ENCODE measurements at regions not wholly inside any gene's neighbourhood (a gene's known extent, or its start where the extent isn't known, plus 50 kb on each side); places are given as distances from the start of the nearest gene placed in this dataset.

DNA sequence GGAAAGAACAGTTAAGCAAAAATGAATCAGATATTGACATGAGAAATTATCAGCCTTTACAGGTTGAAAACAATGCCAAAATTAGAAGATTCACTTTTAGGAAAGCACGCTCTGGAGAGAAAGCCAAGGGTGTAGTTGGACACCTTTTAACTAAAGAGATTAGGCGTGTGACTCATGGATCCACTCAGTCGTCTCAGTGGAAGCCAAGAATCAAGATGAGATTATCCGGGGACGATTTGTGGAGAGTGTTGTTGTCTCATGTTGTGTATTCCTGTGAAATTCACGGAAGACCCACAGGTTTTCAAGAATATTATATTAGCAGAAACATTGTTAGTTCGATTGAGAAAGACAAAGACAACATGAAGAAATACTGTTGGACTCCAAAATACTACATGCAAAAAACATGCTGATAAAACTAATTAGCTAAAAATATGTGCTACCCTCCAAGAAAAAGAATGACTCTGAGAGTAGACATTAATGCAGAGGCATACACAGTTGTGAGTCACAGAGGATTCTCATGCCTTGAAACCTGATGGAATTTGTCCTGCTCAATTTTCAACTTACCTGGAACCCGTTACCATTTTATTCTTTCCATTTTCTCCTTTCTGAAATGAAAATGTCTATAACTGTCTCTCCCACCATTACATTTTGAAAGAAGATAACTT is 192.1 kb upstream of the RND3 start:
- TF ChIP-seq, protein P1, sequence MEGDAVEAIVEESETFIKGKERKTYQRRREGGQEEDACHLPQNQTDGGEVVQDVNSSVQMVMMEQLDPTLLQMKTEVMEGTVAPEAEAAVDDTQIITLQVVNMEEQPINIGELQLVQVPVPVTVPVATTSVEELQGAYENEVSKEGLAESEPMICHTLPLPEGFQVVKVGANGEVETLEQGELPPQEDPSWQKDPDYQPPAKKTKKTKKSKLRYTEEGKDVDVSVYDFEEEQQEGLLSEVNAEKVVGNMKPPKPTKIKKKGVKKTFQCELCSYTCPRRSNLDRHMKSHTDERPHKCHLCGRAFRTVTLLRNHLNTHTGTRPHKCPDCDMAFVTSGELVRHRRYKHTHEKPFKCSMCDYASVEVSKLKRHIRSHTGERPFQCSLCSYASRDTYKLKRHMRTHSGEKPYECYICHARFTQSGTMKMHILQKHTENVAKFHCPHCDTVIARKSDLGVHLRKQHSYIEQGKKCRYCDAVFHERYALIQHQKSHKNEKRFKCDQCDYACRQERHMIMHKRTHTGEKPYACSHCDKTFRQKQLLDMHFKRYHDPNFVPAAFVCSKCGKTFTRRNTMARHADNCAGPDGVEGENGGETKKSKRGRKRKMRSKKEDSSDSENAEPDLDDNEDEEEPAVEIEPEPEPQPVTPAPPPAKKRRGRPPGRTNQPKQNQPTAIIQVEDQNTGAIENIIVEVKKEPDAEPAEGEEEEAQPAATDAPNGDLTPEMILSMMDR (IDR thresholded peaks at IDR 0.05; ENCODE audit: low read depth, low read length, missing input control) = no peak
- no peak for TF ChIP-seq SP1 (IDR thresholded peaks at IDR 0.05)
- TF ChIP-seq, protein P2, sequence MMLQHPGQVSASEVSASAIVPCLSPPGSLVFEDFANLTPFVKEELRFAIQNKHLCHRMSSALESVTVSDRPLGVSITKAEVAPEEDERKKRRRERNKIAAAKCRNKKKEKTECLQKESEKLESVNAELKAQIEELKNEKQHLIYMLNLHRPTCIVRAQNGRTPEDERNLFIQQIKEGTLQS (IDR thresholded peaks at IDR 0.05) = no peak
- no peak for TF ChIP-seq RXRA (IDR thresholded peaks at IDR 0.05)
- no peak for TF ChIP-seq JUND (IDR thresholded peaks at IDR 0.05)
- no peak for TF ChIP-seq HNF4A (conservative IDR thresholded peaks at IDR 0.05)

All from liver (tissue), 3 donors.